Stimulated activated CD4-positive, alpha-beta T cell treated with anti-CD3 and anti-CD28 coated beads, Interleukin-1b, Interleukin-23, amount 100 ng/mL, for 4 hours (primary cell): ENCODE measurements at regions not wholly inside any gene's neighbourhood (a gene's known extent, or its start where the extent isn't known, plus 50 kb on each side); places are given as distances from the start of the nearest gene placed in this dataset.

Source experiments
- DNase-seq, 2 donors: peaks; one replicate each; pipeline ENCODE4 v3.0.0-alpha.2; 2020; ENCODE audit warnings: low read depth in 2 of 2

GRCh38 chr3:124489506-124489905 lies 240.7 kb upstream of the UMPS start:
- DNase-seq = no peak

GRCh38 chr3:124491098-124491497 lies 239.2 kb upstream of the UMPS start:
- DNase-seq = no peak

GRCh38 chr3:124491875-124492274 lies 238.4 kb upstream of the UMPS start:
- DNase-seq = no peak

GRCh38 chr3:124492824-124493223 lies 237.4 kb upstream of the UMPS start:
- no peak for DNase-seq

- no peak for DNase-seq
These were observed 234.2 kb upstream of the UMPS start for GRCh38 chr3:124496061-124496460.

GRCh38 chr3:124497487-124497886 lies 232.8 kb upstream of the UMPS start:
- no peak for DNase-seq

- DNase-seq = no peak
These were observed 231.4 kb upstream of the UMPS start for GRCh38 chr3:124498891-124499290.

- DNase-seq = no peak
These were observed 225.8 kb upstream of the UMPS start for GRCh38 chr3:124504332-124505059.

GRCh38 chr3:124509884-124510283 lies 220.4 kb upstream of the UMPS start:
- no peak for DNase-seq

- DNase-seq = no peak
These were observed 220.0 kb upstream of the UMPS start for GRCh38 chr3:124510290-124510689.

- no peak for DNase-seq
These were observed 217.2 kb upstream of the UMPS start for GRCh38 chr3:124512881-124513609.

GRCh38 chr3:124513610-124513997 lies 216.6 kb upstream of the UMPS start:
- DNase-seq = no peak

GRCh38 chr3:124514683-124515082 lies 215.6 kb upstream of the UMPS start:
- no peak for DNase-seq

- DNase-seq = no peak
These were observed 213.9 kb upstream of the UMPS start for GRCh38 chr3:124516333-124516732.

- DNase-seq = no peak
These were observed 212.9 kb upstream of the UMPS start for GRCh38 chr3:124517306-124517705.

GRCh38 chr3:124518350-124518749 lies 211.9 kb upstream of the UMPS start:
- no peak for DNase-seq

GRCh38 chr3:124519591-124520194 lies 210.6 kb upstream of the UMPS start:
- DNase-seq = no peak

- no peak for DNase-seq
These were observed 209.3 kb upstream of the UMPS start for GRCh38 chr3:124520970-124521369.

GRCh38 chr3:124522082-124522625 lies 208.1 kb upstream of the UMPS start:
- DNase-seq = no peak

- DNase-seq = no peak
These were observed 203.7 kb upstream of the UMPS start for GRCh38 chr3:124526601-124527000.

- DNase-seq = no peak
These were observed 200.3 kb upstream of the UMPS start for GRCh38 chr3:124529826-124530571.

- no peak for DNase-seq
These were observed 199.3 kb upstream of the UMPS start for GRCh38 chr3:124530916-124531315.
